RWPE2 (cell line): ENCODE measurements at regions not wholly inside any gene's neighbourhood (a gene's known extent, or its start where the extent isn't known, plus 50 kb on each side); places are given as distances from the start of the nearest gene placed in this dataset.

Experiments
- ATAC-seq: fragments of 200-7000 bp; cut with Tn5 transposase; 3 replicates; pipeline ENCODE4 v1.9.1; 2021; ENCODE audit warnings: low read depth
- DNase-seq: peaks from one replicate; pipeline ENCODE4 v3.0.0-alpha.2; 2020; ENCODE audit warnings: low spot score
- H3K27ac ChIP-seq: fragments of 450-650 bp; 2 replicates; pipeline ENCODE4 v1.5.1; 2017; ENCODE audit warnings: mild to moderate bottlenecking; ENCODE audit not compliant: poor library complexity, severe bottlenecking
- H3K27me3 ChIP-seq: fragments of 250-450 bp; sonication (Bioruptor Pico); 2 replicates; pipeline ENCODE4 v1.5.1; 2021; ENCODE audit warnings: mild to moderate bottlenecking, moderate library complexity; ENCODE audit not compliant: insufficient read depth, poor library complexity, severe bottlenecking
- H3K36me3 ChIP-seq: fragments of 250-450 bp; sonication (Bioruptor Pico); 2 replicates; pipeline ENCODE4 v1.5.1; 2020; ENCODE audit warnings: low read depth, mild to moderate bottlenecking, moderate library complexity
- H3K4me1 ChIP-seq: fragments of 250-450 bp; sonication (Bioruptor Pico); 2 replicates; pipeline ENCODE4 v1.5.1; 2021; ENCODE audit warnings: mild to moderate bottlenecking, moderate library complexity; ENCODE audit not compliant: insufficient read depth, poor library complexity, severe bottlenecking
- H3K4me3 ChIP-seq: fragments of 250-450 bp; sonication (Bioruptor Pico); 2 replicates; pipeline ENCODE4 v1.5.1; 2021; ENCODE audit warnings: mild to moderate bottlenecking, moderate library complexity; ENCODE audit not compliant: severe bottlenecking
- H3K9me3 ChIP-seq: fragments of 250-450 bp; sonication (Bioruptor Pico); 2 replicates; pipeline ENCODE4 v1.5.1; 2021; ENCODE audit warnings: mild to moderate bottlenecking, moderate library complexity; ENCODE audit not compliant: severe bottlenecking
- CTCF ChIP-seq: fragments of 450-650 bp; IDR thresholded peaks from one replicate; pipeline ENCODE4 v1.5.1; 2017; ENCODE audit warnings: mild to moderate bottlenecking, moderate library complexity; ENCODE audit not compliant: poor library complexity, severe bottlenecking

GRCh38 chr11:37483761-37484160 is 885.7 kb upstream of the RAG2 start:
- H3K4me1 ChIP-seq, result no peaks in the 10 kb centered on the region
- H3K27me3 ChIP-seq, result no peaks in the 10 kb centered on the region
- no peak overlapping the region for H3K27ac ChIP-seq
- no peak overlapping the region for H3K4me3 ChIP-seq
- DNase-seq (no peak), ATAC-seq (no peak)
- no peak for TF ChIP-seq CTCF
- H3K9me3 ChIP-seq, result no peaks in the 10 kb centered on the region
- H3K36me3 ChIP-seq, result no peaks in the 10 kb centered on the region

DNA sequence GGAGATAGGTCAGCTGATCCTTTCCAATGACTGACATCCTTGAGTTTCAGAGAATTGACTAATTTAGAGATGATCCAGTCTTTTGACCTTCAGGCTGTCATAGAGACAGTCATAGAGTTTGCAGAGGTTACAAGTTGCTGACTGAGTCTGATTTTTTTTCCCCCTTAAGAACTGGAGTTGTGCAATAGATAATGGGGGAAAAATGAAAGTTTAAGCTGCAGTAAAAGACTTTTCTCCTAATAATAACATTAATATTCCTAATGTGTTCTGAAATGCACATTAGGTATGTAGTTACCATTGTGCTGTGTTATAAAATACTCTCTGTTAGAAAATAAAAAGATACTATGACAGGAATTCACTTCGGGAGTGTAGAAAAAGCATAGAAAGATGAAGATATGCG is 876.9 kb upstream of the RAG2 start:
- H3K4me1 ChIP-seq, result no peaks in the 10 kb centered on the region
- H3K4me3 ChIP-seq, result no peak overlapping the region
- H3K36me3 ChIP-seq, result no peaks in the 10 kb centered on the region
- no peak for DNase-seq
- H3K27me3 ChIP-seq, result no peaks in the 10 kb centered on the region
- no peak for ATAC-seq
- TF ChIP-seq CTCF, result no peak
- H3K9me3 ChIP-seq, result no peaks in the 10 kb centered on the region
- no peak overlapping the region for H3K27ac ChIP-seq

DNA sequence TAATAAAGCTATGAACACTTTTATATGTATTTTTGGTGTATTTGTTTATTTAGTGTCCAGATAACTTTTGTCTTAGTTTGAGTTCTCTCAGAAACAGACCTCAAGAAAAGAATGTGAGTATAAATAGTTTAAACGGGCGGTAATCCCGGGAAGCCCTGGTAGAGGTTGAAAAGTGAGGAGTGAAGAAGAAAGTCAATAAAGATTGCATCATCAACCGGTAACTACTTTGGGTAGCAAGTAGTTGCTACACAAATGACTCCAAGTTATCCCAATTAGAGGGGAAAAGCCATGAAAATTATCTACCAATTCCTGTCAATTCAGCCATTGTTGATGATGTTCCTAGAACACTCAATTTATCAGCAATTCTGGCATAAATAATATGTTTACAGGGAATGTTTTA is 870.3 kb upstream of the RAG2 start:
- no peak for TF ChIP-seq CTCF
- no peak overlapping the region for H3K4me3 ChIP-seq
- no peak for ATAC-seq
- no peak for DNase-seq
- H3K36me3 ChIP-seq, result no peaks in the 10 kb centered on the region
- H3K4me1 ChIP-seq, result no peaks in the 10 kb centered on the region
- no peak overlapping the region for H3K27ac ChIP-seq
- H3K27me3 ChIP-seq, result no peaks in the 10 kb centered on the region
- H3K9me3 ChIP-seq, result no peaks in the 10 kb centered on the region

DNA sequence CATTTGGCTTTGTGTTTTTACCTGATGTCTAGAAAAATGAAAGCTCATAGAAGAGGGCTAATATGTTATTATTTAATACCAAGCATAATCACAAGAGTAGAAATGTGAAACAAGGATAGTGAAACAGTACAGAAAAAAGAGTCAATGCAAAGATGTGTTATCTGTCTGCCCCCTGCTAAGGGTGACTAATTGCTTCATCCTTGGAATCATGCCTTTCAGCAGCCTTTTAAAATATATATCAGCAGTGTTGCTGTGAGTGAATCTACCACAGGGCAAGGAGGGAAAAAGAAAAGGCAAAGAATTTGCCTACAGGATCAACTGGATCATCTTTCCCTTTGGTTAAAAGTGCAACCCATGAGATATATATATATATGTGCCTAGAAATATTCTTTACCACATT is 867.2 kb upstream of the RAG2 start:
- TF ChIP-seq CTCF, result no peak
- Histone ChIP-seq H3K36me3 (no peaks in the 10 kb centered on the region), H3K27ac (no peak overlapping the region), H3K27me3 (no peaks in the 10 kb centered on the region), H3K4me3 (no peak overlapping the region), H3K4me1 (no peaks in the 10 kb centered on the region), H3K9me3 (no peaks in the 10 kb centered on the region)
- DNase-seq, result no peak
- ATAC-seq, result no peak

DNA sequence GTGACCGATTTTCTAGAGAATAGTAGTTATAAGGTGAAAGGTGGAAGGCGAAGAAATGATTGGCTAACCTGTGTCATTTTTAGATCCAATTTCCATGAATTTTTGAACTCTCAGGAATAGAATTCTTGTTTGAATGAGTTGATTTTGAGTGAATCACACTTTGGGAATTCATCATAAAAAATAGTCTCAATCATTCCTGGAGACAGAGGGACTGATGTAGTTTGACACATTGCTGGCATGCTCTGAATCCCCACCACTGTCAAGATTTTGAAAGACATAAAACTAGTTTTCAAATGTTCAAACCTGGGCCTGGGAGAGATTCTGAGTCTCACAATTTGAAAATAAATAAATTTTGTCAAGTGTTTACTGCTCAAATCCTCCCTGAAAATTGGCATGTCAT is 861.4 kb upstream of the RAG2 start:
- ATAC-seq (no peak), DNase-seq (no peak)
- H3K9me3 ChIP-seq, result no peaks in the 10 kb centered on the region
- no peaks in the 10 kb centered on the region for H3K4me1 ChIP-seq
- H3K27ac ChIP-seq, result no peak overlapping the region
- H3K27me3 ChIP-seq, result no peaks in the 10 kb centered on the region
- H3K4me3 ChIP-seq, result no peak overlapping the region
- TF ChIP-seq CTCF, result no peak
- no peaks in the 10 kb centered on the region for H3K36me3 ChIP-seq
